Upper lobe of right lung (tissue), 1 donor: ENCODE measurements at regions not wholly inside any gene's neighbourhood (a gene's known extent, or its start where the extent isn't known, plus 50 kb on each side); places are given as distances from the start of the nearest gene placed in this dataset.

Source experiments
- ATAC-seq: fragments of 200-7000 bp; cut with Tn5 transposase; one replicate; pipeline ENCODE4 v1.9.1; 2020; ENCODE audit warnings: mild to moderate bottlenecking, moderate library complexity
- DNase-seq: peaks from one replicate; pipeline ENCODE4 v3.0.0-alpha.2; 2020
- H3K27ac ChIP-seq: fragments of 200-600 bp; one replicate; pipeline ENCODE4 v1.8.0; 2022
- H3K27me3 ChIP-seq: fragments of 200-600 bp; one replicate; pipeline ENCODE4 v1.8.0; 2022; ENCODE audit warnings: mild to moderate bottlenecking
- H3K36me3 ChIP-seq: fragments of 200-600 bp; one replicate; pipeline ENCODE4 v1.8.0; 2022
- H3K4me1 ChIP-seq: fragments of 200-600 bp; one replicate; pipeline ENCODE4 v1.8.0; 2022
- H3K4me3 ChIP-seq: fragments of 200-600 bp; one replicate; pipeline ENCODE4 v1.8.0; 2022; ENCODE audit warnings: mild to moderate bottlenecking
- H3K9me3 ChIP-seq: fragments of 200-600 bp; one replicate; pipeline ENCODE4 v1.8.0; 2022
- CTCF ChIP-seq: fragments of 200-600 bp; IDR thresholded peaks from one replicate; pipeline ENCODE4 v1.8.0; 2022; ENCODE audit warnings: antibody characterized with exemption
- intact Hi-C: fragments of 100-400 bp; cut with DNase I; formaldehyde crosslinking; loops from one replicate; pipeline ENCODE4 v1.11.0; 2022
- donor health status: DM: no; HTN: yes; CAD: no; lungs with severe emphysema.

DNA sequence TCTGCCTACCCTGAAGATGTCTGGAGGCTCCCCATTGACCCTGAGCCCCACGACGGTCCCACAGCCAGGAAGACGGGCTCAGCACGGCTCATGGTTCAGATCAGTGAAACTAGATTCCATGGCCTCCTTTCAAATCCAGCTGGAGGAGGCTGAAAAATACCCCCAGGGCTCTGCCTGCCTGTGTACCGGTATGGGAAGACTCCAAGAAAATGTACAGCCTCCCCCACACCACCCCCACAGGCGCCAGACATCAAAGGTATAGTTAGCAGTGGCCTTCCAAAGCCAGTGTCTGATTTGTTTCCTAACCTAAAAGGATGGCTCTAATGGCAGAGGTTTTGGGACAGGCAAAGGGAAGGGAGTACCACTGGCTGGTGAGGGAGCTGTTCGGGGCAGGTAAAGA, 86.2 kb upstream of the SNAP25 start:
- Histone ChIP-seq H3K27ac (no peak overlapping the region), H3K4me3 (no peak overlapping the region), H3K27me3 (no peaks in the 10 kb centered on the region), H3K36me3 (no peaks in the 10 kb centered on the region), H3K4me1 (no peaks in the 10 kb centered on the region), H3K9me3 (no peaks in the 10 kb centered on the region)
- no peak for TF ChIP-seq CTCF
- ATAC-seq: no peak
- no peak for DNase-seq
- intact Hi-C loops: no loop called here

- intact Hi-C loops: no loop called here
- Histone ChIP-seq H3K4me3 (no peak overlapping the region), H3K9me3 (no peaks in the 10 kb centered on the region), H3K36me3 (no peaks in the 10 kb centered on the region), H3K27ac (no peak overlapping the region), H3K27me3 (no peaks in the 10 kb centered on the region), H3K4me1 (no peaks in the 10 kb centered on the region)
- DNase-seq (no peak), ATAC-seq (no peak)
- TF ChIP-seq CTCF: no peak
These were observed 85.1 kb upstream of the SNAP25 start for GRCh38 chr20:10133532-10133931.

GRCh38 chr20:10134176-10134575, 84.5 kb upstream of the SNAP25 start:
- no peak for TF ChIP-seq CTCF
- no peak overlapping the region for H3K4me3 ChIP-seq
- DNase-seq (no peak), ATAC-seq (no peak)
- no peak overlapping the region for H3K27ac ChIP-seq
- no peaks in the 10 kb centered on the region for H3K4me1 ChIP-seq
- no peaks in the 10 kb centered on the region for H3K27me3 ChIP-seq
- intact Hi-C loops: no loop called here
- H3K36me3 ChIP-seq: no peaks in the 10 kb centered on the region
- no peaks in the 10 kb centered on the region for H3K9me3 ChIP-seq

GRCh38 chr20:10135438-10135837, 83.2 kb upstream of the SNAP25 start:
- H3K4me3 ChIP-seq: no peak overlapping the region
- no peak for ATAC-seq
- H3K4me1 ChIP-seq: no peaks in the 10 kb centered on the region
- H3K9me3 ChIP-seq: no peaks in the 10 kb centered on the region
- intact Hi-C loops: no loop called here
- H3K36me3 ChIP-seq: no peaks in the 10 kb centered on the region
- TF ChIP-seq CTCF: no peak
- no peaks in the 10 kb centered on the region for H3K27me3 ChIP-seq
- no peak for DNase-seq
- no peak overlapping the region for H3K27ac ChIP-seq

DNA sequence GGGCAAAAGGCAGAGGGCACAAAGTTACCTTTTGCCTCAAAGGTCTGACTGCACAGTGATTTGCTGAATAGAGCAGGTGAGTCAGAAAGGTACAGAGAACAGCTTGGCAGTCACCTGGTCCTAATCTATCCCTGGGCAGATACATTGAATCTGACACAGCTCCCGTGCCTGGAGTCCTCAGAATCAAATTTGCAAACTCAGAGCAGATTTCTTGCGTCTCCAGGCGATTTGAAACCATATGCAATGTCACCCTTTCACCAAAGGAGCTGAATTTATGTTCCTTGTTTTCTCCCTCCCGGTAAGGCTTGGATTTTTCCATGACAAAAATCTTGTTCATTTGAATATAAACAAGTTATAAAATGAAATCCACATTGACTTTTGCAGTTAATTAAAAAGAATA, 81.6 kb upstream of the SNAP25 start:
- H3K9me3 ChIP-seq: no peaks in the 10 kb centered on the region
- no peak for TF ChIP-seq CTCF
- H3K27ac ChIP-seq: no peak overlapping the region
- no peaks in the 10 kb centered on the region for H3K36me3 ChIP-seq
- DNase-seq (no peak), ATAC-seq (no peak)
- no peaks in the 10 kb centered on the region for H3K27me3 ChIP-seq
- intact Hi-C loops: no loop called here
- no peaks in the 10 kb centered on the region for H3K4me1 ChIP-seq
- H3K4me3 ChIP-seq: no peak overlapping the region

GRCh38 chr20:10137533-10137932, 81.1 kb upstream of the SNAP25 start:
- DNase-seq (no peak), ATAC-seq (no peak)
- H3K27ac ChIP-seq: no peak overlapping the region
- no peaks in the 10 kb centered on the region for H3K36me3 ChIP-seq
- no peak for TF ChIP-seq CTCF
- H3K4me1 ChIP-seq: no peaks in the 10 kb centered on the region
- H3K4me3 ChIP-seq: no peak overlapping the region
- no peaks in the 10 kb centered on the region for H3K27me3 ChIP-seq
- intact Hi-C loops: no loop called here
- no peaks in the 10 kb centered on the region for H3K9me3 ChIP-seq
